GM21717 (cell line): ENCODE measurements at regions not wholly inside any gene's neighbourhood (a gene's known extent, or its start where the extent isn't known, plus 50 kb on each side); places are given as distances from the start of the nearest gene placed in this dataset.
"Not testable (repeated sequence)": the region's sequence is repeated elsewhere in the genome, so short reads cannot be mapped to it uniquely, and the experiment has no call there.

Experiments used
- ATAC-seq: cut with Tn5 transposase; IDR thresholded peaks from one replicate; pipeline ENCODE4 v1.9.1; 2021; ENCODE audit warnings: mild to moderate bottlenecking, moderate library complexity; ENCODE audit not compliant: unreplicated experiment

GRCh38 chr5:163692091-163692490 is 186.7 kb downstream of the MAT2B start:
- no peak for ATAC-seq

- peak; percentile 96 for ATAC-seq
Observed at GRCh38 chr5:163695830-163696578, 190.6 kb downstream of the MAT2B start.

GRCh38 chr5:163696579-163696887 is 191.1 kb downstream of the MAT2B start:
- no peak for ATAC-seq

GRCh38 chr5:163706053-163706771 is 200.8 kb downstream of the MAT2B start:
- ATAC-seq: no peak

GRCh38 chr5:163712011-163712410 is 206.6 kb downstream of the MAT2B start:
- ATAC-seq: no peak

GRCh38 chr5:163718272-163718671 is 212.9 kb downstream of the MAT2B start:
- no peak for ATAC-seq

GRCh38 chr5:163724305-163724704 is 218.9 kb downstream of the MAT2B start:
- ATAC-seq: no peak

GRCh38 chr5:163727028-163727427 is 221.6 kb downstream of the MAT2B start:
- ATAC-seq: peak; percentile 99

- ATAC-seq: peak; percentile 51
Observed at GRCh38 chr5:163730206-163730756, 224.9 kb downstream of the MAT2B start.

GRCh38 chr5:163731256-163731655 is 225.8 kb downstream of the MAT2B start:
- no peak for ATAC-seq

GRCh38 chr5:163735069-163735468 is 229.7 kb downstream of the MAT2B start:
- ATAC-seq: no peak

- ATAC-seq: no peak
Observed at GRCh38 chr5:163747586-163747985, 242.2 kb downstream of the MAT2B start.

- ATAC-seq: no peak
Observed at GRCh38 chr5:163748934-163749333, 243.5 kb downstream of the MAT2B start.

GRCh38 chr5:163750415-163750814 is 245.0 kb downstream of the MAT2B start:
- not testable (repeated sequence) for ATAC-seq

GRCh38 chr5:163755505-163755904 is 250.1 kb downstream of the MAT2B start:
- ATAC-seq: no peak

GRCh38 chr5:163756170-163756569 is 250.8 kb downstream of the MAT2B start:
- no peak for ATAC-seq

- no peak for ATAC-seq
Observed at GRCh38 chr5:163757344-163757743, 251.9 kb downstream of the MAT2B start.

- no peak for ATAC-seq
Observed at GRCh38 chr5:163758283-163758711, 252.9 kb downstream of the MAT2B start.

GRCh38 chr5:163759000-163759704 is 253.7 kb downstream of the MAT2B start:
- no peak for ATAC-seq

GRCh38 chr5:163760498-163760897 is 255.1 kb downstream of the MAT2B start:
- no peak for ATAC-seq

- no peak for ATAC-seq
Observed at GRCh38 chr5:163766936-163767670, 261.7 kb downstream of the MAT2B start.
